Upper lobe of right lung (tissue), 1 donor: ENCODE measurements at regions not wholly inside any gene's neighbourhood (a gene's known extent, or its start where the extent isn't known, plus 50 kb on each side); places are given as distances from the start of the nearest gene placed in this dataset.
A peak's percentile ranks its signal among the peaks of the same experiment; 100 is the strongest.

ENCODE experiments used
- ATAC-seq: fragments of 200-7000 bp; cut with Tn5 transposase; one replicate; pipeline ENCODE4 v1.9.1; 2020; ENCODE audit warnings: mild to moderate bottlenecking, moderate library complexity
- DNase-seq: peaks from one replicate; pipeline ENCODE4 v3.0.0-alpha.2; 2020
- H3K27ac ChIP-seq: fragments of 200-600 bp; one replicate; pipeline ENCODE4 v1.8.0; 2022
- H3K27me3 ChIP-seq: fragments of 200-600 bp; one replicate; pipeline ENCODE4 v1.8.0; 2022; ENCODE audit warnings: mild to moderate bottlenecking
- H3K36me3 ChIP-seq: fragments of 200-600 bp; one replicate; pipeline ENCODE4 v1.8.0; 2022
- H3K4me1 ChIP-seq: fragments of 200-600 bp; one replicate; pipeline ENCODE4 v1.8.0; 2022
- H3K4me3 ChIP-seq: fragments of 200-600 bp; one replicate; pipeline ENCODE4 v1.8.0; 2022; ENCODE audit warnings: mild to moderate bottlenecking
- H3K9me3 ChIP-seq: fragments of 200-600 bp; one replicate; pipeline ENCODE4 v1.8.0; 2022
- CTCF ChIP-seq: fragments of 200-600 bp; IDR thresholded peaks from one replicate; pipeline ENCODE4 v1.8.0; 2022; ENCODE audit warnings: antibody characterized with exemption
- intact Hi-C: fragments of 100-400 bp; cut with DNase I; formaldehyde crosslinking; loops from one replicate; pipeline ENCODE4 v1.11.0; 2022
- donor health status: DM: no; HTN: yes; CAD: no; lungs with severe emphysema.

GRCh38 chr6:21648475-21649050 lies 55.0 kb downstream of the SOX4 start:
- DNase-seq (no peak), ATAC-seq (no peak)
- TF ChIP-seq CTCF = no peak
- H3K36me3 ChIP-seq = no peaks in the 10 kb centered on the region
- H3K4me1 ChIP-seq = no peaks in the 10 kb centered on the region
- H3K27me3 ChIP-seq = no peaks in the 10 kb centered on the region
- H3K27ac ChIP-seq = no peak overlapping the region
- intact Hi-C loops = no loop called here
- H3K4me3 ChIP-seq = no peak overlapping the region
- no peaks in the 10 kb centered on the region for H3K9me3 ChIP-seq

GRCh38 chr6:21653323-21653722 lies 59.8 kb downstream of the SOX4 start:
- ATAC-seq (no peak), DNase-seq (no peak)
- Histone ChIP-seq H3K9me3 (no peaks in the 10 kb centered on the region), H3K27me3 (no peaks in the 10 kb centered on the region), H3K27ac (no peak overlapping the region), H3K36me3 (no peaks in the 10 kb centered on the region), H3K4me3 (no peak overlapping the region), H3K4me1 (no peaks in the 10 kb centered on the region)
- no peak for TF ChIP-seq CTCF
- intact Hi-C loops = no loop called here

DNA sequence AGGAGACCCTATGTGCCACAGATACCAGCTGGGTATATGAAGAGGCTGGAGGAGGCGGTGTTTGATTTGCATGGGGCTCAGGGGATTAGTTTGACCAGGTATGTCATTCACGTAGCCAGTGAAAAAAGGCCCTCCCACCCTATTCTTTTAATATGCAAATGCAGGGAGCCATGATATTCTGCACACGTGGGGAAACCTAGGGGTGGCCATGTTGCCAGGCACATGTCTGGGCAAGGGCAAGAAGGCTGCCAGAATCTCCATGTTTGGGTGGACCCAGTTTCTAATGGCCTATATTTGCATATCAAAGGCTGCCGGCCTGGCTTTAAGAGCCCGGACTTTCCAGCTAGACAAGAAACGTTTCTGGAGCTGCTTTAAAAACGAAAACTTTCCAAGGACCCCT lies 60.4 kb downstream of the SOX4 start:
- TF ChIP-seq CTCF = no peak
- Histone ChIP-seq H3K27me3 (no peaks in the 10 kb centered on the region), H3K27ac (no peak overlapping the region), H3K9me3 (no peaks in the 10 kb centered on the region), H3K36me3 (no peaks in the 10 kb centered on the region), H3K4me1 (no peaks in the 10 kb centered on the region), H3K4me3 (no peak overlapping the region)
- ATAC-seq = no peak
- DNase-seq = no peak
- intact Hi-C loops = no loop called here

DNA sequence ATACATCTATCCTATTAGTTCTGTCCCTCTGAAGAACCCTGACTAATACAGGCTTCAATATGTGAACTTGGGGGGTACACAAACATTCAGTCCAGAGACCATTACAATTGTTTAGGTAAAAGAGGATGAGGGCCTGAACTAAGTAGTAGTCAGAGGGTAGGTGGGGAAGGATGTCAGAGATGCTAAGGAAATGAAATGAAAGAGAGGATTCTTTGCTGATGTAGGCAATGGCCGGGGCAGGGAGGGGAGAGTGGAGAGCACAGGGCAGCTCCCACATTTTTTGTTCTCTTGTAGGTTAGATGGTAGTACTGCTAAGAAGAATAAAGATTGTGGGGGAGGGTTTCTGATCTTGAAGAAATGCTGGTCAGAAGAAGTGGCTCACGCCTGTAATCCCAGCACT lies 60.8 kb downstream of the SOX4 start:
- no peak for TF ChIP-seq CTCF
- Histone ChIP-seq H3K4me1 (no peaks in the 10 kb centered on the region), H3K4me3 (no peak overlapping the region), H3K9me3 (no peaks in the 10 kb centered on the region), H3K36me3 (no peaks in the 10 kb centered on the region), H3K27ac (no peak overlapping the region), H3K27me3 (no peaks in the 10 kb centered on the region)
- intact Hi-C loops = no loop called here
- no peak for ATAC-seq
- no peak for DNase-seq

DNA sequence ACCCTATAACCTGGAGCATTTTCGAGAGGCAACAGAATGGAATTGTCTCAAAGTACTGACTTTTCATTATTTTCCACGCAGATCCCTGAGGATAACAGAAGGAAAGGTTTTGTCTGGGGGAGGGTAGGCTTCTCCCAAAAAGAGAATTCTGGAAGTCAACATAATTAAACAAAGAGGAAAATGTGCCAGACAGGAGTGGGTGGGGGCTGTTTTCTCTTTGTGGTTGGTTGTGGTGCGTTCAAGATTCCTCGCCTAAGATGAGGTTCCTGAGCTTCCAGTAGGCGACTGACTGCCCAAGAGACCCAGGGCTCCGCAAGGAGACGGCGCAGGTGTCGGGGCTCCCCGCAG lies 70.4 kb downstream of the SOX4 start:
- H3K36me3 ChIP-seq = no peaks in the 10 kb centered on the region
- intact Hi-C loops = no loop called here
- H3K27me3 ChIP-seq = peaks cover 34% of the 10 kb centered on the region
- TF ChIP-seq CTCF = no peak
- H3K4me3 ChIP-seq = peak overlapping the region; percentile 56
- no peaks in the 10 kb centered on the region for H3K9me3 ChIP-seq
- DNase-seq (no peak), ATAC-seq (no peak)
- H3K4me1 ChIP-seq = peaks cover 28% of the 10 kb centered on the region
- H3K27ac ChIP-seq = no peak overlapping the region
